ENCODE measurements at regions not wholly inside any gene's neighbourhood (a gene's known extent, or its start where the extent isn't known, plus 50 kb on each side); places are given as distances from the start of the nearest gene placed in this dataset.

DNA sequence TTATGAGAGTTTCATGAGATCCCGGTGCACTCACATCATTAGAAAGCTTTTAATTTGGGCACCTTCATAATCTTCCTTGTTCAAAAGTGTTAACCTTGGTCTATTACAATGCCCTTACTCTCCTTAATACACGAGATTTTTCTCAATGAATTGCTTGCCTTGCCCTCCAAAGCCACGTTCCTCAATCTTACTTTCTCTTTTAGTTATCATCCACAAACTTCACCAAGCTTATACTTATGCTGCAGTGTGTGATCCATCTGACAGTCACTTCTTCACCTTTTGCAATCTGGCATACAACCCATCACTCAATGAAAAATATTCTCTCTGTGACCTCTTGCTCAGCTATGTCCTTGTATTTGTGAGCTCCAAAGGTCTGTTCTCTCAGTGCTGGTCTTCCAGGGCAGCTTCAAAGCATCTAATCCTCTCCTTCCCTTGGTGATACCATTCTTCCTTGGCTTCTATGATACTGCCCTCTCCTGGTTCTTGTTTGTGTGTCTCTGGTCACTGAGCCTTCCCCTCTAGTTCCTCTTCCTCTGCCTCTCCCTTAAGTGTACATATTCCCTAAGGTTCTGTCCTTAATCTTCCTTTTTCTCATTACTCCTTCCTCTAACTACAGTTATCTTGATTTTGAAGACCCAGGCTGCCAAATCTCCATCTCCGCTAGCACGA is 202.2 kb upstream of the STARD13 start (continued):
- TF ChIP-seq SRF (IDR thresholded peaks at IDR 0.05; ENCODE audit: low read depth in 2 of 2, low read length in 2 of 2), result no peak

DNA sequence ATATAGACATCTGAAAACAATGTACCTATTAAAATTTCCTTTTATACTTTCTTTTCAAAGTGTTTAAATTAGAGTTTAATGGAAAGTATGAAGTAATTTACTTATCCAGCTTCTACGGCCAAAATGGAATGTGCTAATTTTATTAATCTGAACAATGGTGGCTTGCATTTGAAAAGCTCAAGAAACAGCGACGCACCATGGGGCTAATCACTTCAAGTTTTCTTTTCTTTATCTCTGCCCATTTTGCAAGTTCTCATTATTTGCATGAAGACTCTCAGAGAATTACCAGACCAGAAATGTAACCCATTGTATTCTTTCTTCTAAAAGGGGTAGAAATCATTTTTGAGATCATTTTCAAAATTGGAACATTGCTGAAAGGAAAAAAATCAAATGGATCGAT is 204.0 kb upstream of the STARD13 start:
- DNase-seq (ENCODE audit: low read depth, low spot score) (no peak), ATAC-seq (no peak), FAIRE-seq (no peak)
- ChIA-PET RAD21 (ENCODE audit: unreplicated experiment) (no interaction called here), SMC1A (ENCODE audit: uncharacterized antibody, unreplicated experiment) (interaction anchor here (0.7 to 1.5 kb wide), 2 partner anchors 13 to 234 kb away, joined by 4 to 5 read pairs; no protein-coding TSS in a partner anchor), CTCF (interaction anchor here (0.7 to 1.3 kb wide), 3 partner anchors 33 to 1002 kb away, joined by 3 read pairs; no protein-coding TSS in a partner anchor), POLR2A (no interaction called here)
- intact Hi-C loops (cut with micrococcal nuclease; ENCODE audit: unreplicated experiment), result no loop called here
- no peak overlapping the region for H3K4me2 ChIP-seq (ENCODE audit: control insufficient read depth, insufficient read depth)
- H3K27me3 ChIP-seq (replicated peaks in 1 of 2; ENCODE audit: control insufficient read depth in 2 of 2, insufficient read depth in 2 of 2, low read length in 1 of 2), result no peaks in the 10 kb centered on the region
- WGBS (ENCODE audit: insufficient coverage, insufficient replicate concordance, low lambda C conversion rate, missing lambda C conversion rate), result 94% methylated on average over 4 of the region's 4 CpGs
- no peak overlapping the region for H2AFZ ChIP-seq (ENCODE audit: control insufficient read depth, low read depth, low read length)
- H3K27ac ChIP-seq (ENCODE audit: control insufficient read depth, insufficient read depth), result no peak overlapping the region
- BruUV-seq (replicated peaks), result no TSS peak
- in situ Hi-C loops (cut with MboI), result no loop called here
- H3K9ac ChIP-seq (ENCODE audit: control insufficient read depth, insufficient read depth, low read length), result no peak overlapping the region
- no peaks in the 10 kb centered on the region for H3K36me3 ChIP-seq (ENCODE audit: control insufficient read depth in 2 of 2, insufficient read depth in 2 of 2, low read length in 1 of 2)
- H4K20me1 ChIP-seq (ENCODE audit: control insufficient read depth, insufficient read depth), result no peaks in the 10 kb centered on the region
- no peaks in the 10 kb centered on the region for H3K4me1 ChIP-seq (ENCODE audit: control insufficient read depth, insufficient read depth, low read length)
- H3K4me3 ChIP-seq, result no peak overlapping the region
- H3K9me3 ChIP-seq (replicated peaks; ENCODE audit: control insufficient read depth, insufficient read depth, low read length), result no peaks in the 10 kb centered on the region
- H3K79me2 ChIP-seq (ENCODE audit: control insufficient read depth, insufficient read depth, low read length), result no peaks in the 10 kb centered on the region
- no peak for TF ChIP-seq YBX1 (IDR thresholded peaks at IDR 0.05)
- TF ChIP-seq TCF3 (IDR thresholded peaks at IDR 0.05; ENCODE audit: borderline replicate concordance, insufficient read depth, low read depth, low read length), result no peak
- TF ChIP-seq NFYA (IDR thresholded peaks at IDR 0.05; ENCODE audit: borderline replicate concordance, low read depth, low read length), result no peak
- TF ChIP-seq, protein P1, sequence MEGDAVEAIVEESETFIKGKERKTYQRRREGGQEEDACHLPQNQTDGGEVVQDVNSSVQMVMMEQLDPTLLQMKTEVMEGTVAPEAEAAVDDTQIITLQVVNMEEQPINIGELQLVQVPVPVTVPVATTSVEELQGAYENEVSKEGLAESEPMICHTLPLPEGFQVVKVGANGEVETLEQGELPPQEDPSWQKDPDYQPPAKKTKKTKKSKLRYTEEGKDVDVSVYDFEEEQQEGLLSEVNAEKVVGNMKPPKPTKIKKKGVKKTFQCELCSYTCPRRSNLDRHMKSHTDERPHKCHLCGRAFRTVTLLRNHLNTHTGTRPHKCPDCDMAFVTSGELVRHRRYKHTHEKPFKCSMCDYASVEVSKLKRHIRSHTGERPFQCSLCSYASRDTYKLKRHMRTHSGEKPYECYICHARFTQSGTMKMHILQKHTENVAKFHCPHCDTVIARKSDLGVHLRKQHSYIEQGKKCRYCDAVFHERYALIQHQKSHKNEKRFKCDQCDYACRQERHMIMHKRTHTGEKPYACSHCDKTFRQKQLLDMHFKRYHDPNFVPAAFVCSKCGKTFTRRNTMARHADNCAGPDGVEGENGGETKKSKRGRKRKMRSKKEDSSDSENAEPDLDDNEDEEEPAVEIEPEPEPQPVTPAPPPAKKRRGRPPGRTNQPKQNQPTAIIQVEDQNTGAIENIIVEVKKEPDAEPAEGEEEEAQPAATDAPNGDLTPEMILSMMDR (IDR thresholded peaks at IDR 0.05 in 2 of 3, conservative IDR thresholded peaks at IDR 0.05 in 1 of 3; ENCODE audit: control insufficient read depth in 2 of 3, extremely low read depth in 1 of 3, insufficient read depth in 1 of 3, low read depth in 3 of 3, low read length in 3 of 3), result no peak
- no peak for TF ChIP-seq RCOR1 (conservative IDR thresholded peaks at IDR 0.05; ENCODE audit: low read depth, low read length)
- TF ChIP-seq, protein P2, sequence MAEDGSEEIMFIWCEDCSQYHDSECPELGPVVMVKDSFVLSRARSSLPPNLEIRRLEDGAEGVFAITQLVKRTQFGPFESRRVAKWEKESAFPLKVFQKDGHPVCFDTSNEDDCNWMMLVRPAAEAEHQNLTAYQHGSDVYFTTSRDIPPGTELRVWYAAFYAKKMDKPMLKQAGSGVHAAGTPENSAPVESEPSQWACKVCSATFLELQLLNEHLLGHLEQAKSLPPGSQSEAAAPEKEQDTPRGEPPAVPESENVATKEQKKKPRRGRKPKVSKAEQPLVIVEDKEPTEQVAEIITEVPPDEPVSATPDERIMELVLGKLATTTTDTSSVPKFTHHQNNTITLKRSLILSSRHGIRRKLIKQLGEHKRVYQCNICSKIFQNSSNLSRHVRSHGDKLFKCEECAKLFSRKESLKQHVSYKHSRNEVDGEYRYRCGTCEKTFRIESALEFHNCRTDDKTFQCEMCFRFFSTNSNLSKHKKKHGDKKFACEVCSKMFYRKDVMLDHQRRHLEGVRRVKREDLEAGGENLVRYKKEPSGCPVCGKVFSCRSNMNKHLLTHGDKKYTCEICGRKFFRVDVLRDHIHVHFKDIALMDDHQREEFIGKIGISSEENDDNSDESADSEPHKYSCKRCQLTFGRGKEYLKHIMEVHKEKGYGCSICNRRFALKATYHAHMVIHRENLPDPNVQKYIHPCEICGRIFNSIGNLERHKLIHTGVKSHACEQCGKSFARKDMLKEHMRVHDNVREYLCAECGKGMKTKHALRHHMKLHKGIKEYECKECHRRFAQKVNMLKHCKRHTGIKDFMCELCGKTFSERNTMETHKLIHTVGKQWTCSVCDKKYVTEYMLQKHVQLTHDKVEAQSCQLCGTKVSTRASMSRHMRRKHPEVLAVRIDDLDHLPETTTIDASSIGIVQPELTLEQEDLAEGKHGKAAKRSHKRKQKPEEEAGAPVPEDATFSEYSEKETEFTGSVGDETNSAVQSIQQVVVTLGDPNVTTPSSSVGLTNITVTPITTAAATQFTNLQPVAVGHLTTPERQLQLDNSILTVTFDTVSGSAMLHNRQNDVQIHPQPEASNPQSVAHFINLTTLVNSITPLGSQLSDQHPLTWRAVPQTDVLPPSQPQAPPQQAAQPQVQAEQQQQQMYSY (CRISPR knock-in tag; IDR thresholded peaks at IDR 0.05), result no peak
- no peak for TF ChIP-seq HDAC6 (IDR thresholded peaks at IDR 0.05; ENCODE audit: unreplicated experiment)
- TF ChIP-seq TCF12 (IDR thresholded peaks at IDR 0.05; ENCODE audit: low read depth, low read length), result no peak
- TF ChIP-seq EP300 (IDR thresholded peaks at IDR 0.05; ENCODE audit: borderline replicate concordance in 1 of 2, control insufficient read depth in 1 of 2, low read depth in 2 of 2, low read length in 2 of 2), result no peak
- TF ChIP-seq CREB1 (IDR thresholded peaks at IDR 0.05; ENCODE audit: low read depth), result no peak
- TF ChIP-seq, protein P3, sequence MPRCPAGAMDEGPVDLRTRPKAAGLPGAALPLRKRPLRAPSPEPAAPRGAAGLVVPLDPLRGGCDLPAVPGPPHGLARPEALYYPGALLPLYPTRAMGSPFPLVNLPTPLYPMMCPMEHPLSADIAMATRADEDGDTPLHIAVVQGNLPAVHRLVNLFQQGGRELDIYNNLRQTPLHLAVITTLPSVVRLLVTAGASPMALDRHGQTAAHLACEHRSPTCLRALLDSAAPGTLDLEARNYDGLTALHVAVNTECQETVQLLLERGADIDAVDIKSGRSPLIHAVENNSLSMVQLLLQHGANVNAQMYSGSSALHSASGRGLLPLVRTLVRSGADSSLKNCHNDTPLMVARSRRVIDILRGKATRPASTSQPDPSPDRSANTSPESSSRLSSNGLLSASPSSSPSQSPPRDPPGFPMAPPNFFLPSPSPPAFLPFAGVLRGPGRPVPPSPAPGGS (IDR thresholded peaks at IDR 0.05; ENCODE audit: borderline replicate concordance, insufficient read depth, low read depth, low read length, poor library complexity, severe bottlenecking), result no peak
- no peak for TF ChIP-seq PAX8 (IDR thresholded peaks at IDR 0.05)
- no peak for TF ChIP-seq CHD4 (IDR thresholded peaks at IDR 0.05)
- TF ChIP-seq, protein P4, sequence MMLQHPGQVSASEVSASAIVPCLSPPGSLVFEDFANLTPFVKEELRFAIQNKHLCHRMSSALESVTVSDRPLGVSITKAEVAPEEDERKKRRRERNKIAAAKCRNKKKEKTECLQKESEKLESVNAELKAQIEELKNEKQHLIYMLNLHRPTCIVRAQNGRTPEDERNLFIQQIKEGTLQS (IDR thresholded peaks at IDR 0.05; ENCODE audit: borderline replicate concordance, extremely low read depth, low read depth, low read length), result no peak

Measured in GM12878 (cell line).